ENCODE measurements at regions not wholly inside any gene's neighbourhood (a gene's known extent, or its start where the extent isn't known, plus 50 kb on each side); places are given as distances from the start of the nearest gene placed in this dataset.

DNA sequence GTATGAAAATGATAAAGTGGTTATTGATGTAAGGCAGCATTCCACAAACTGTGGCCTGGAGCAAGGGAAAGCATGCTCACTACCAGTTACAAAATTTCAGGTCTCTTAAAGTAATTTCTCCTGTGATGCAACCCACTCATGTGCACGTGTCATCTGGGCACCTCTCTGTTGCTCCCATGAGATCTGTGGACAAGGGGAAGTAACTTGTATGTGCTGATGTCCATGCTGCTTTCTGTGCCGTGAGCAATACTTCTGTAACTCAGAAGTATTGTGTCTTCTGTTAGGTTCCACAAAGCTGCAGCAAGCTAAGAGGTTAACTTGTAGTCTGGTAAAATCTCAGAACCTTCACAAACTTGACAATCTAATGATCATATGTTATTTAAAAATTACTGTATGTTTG is 930.0 kb upstream of the SLITRK6 start:
- no peaks in the 10 kb centered on the region for H3K36me3 ChIP-seq (ENCODE audit: control insufficient read depth in 2 of 3, insufficient read depth in 3 of 3, low read length in 3 of 3)
- FAIRE-seq (no peak), DNase-seq (no peak)
- no peaks in the 10 kb centered on the region for H3K27me3 ChIP-seq (ENCODE audit: control insufficient read depth, insufficient read depth, low read length)
- H3K9ac ChIP-seq (ENCODE audit: low read length in 3 of 3) = no peak overlapping the region
- intact Hi-C loops (cut with DNase I) = no loop called here
- H3K4me1 ChIP-seq (ENCODE audit: control insufficient read depth in 2 of 3, insufficient read depth in 2 of 3, low read depth in 1 of 3, low read length in 3 of 3) = no peaks in the 10 kb centered on the region
- TF ChIP-seq, protein P1, sequence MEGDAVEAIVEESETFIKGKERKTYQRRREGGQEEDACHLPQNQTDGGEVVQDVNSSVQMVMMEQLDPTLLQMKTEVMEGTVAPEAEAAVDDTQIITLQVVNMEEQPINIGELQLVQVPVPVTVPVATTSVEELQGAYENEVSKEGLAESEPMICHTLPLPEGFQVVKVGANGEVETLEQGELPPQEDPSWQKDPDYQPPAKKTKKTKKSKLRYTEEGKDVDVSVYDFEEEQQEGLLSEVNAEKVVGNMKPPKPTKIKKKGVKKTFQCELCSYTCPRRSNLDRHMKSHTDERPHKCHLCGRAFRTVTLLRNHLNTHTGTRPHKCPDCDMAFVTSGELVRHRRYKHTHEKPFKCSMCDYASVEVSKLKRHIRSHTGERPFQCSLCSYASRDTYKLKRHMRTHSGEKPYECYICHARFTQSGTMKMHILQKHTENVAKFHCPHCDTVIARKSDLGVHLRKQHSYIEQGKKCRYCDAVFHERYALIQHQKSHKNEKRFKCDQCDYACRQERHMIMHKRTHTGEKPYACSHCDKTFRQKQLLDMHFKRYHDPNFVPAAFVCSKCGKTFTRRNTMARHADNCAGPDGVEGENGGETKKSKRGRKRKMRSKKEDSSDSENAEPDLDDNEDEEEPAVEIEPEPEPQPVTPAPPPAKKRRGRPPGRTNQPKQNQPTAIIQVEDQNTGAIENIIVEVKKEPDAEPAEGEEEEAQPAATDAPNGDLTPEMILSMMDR (IDR thresholded peaks at IDR 0.05; ENCODE audit: borderline replicate concordance, extremely low read depth, insufficient read depth) = no peak
- H3K4me3 ChIP-seq (ENCODE audit: low read length in 3 of 3) = no peak overlapping the region
- H3K27ac ChIP-seq (ENCODE audit: low read depth in 2 of 2, low read length in 2 of 2) = no peak overlapping the region
- H3K9me3 ChIP-seq (ENCODE audit: control insufficient read depth in 2 of 3, insufficient read depth in 1 of 3, low read length in 3 of 3) = no peaks in the 10 kb centered on the region

GRCh38 chr13:86731987-86732386 is 932.8 kb upstream of the SLITRK6 start:
- H3K36me3 ChIP-seq (ENCODE audit: control insufficient read depth in 2 of 3, insufficient read depth in 3 of 3, low read length in 3 of 3) = no peaks in the 10 kb centered on the region
- H3K27ac ChIP-seq (ENCODE audit: low read depth in 2 of 2, low read length in 2 of 2) = no peak overlapping the region
- FAIRE-seq (no peak), DNase-seq (no peak)
- no peaks in the 10 kb centered on the region for H3K27me3 ChIP-seq (ENCODE audit: control insufficient read depth, insufficient read depth, low read length)
- H3K4me3 ChIP-seq (ENCODE audit: low read length in 3 of 3) = no peak overlapping the region
- H3K9me3 ChIP-seq (ENCODE audit: control insufficient read depth in 2 of 3, insufficient read depth in 1 of 3, low read length in 3 of 3) = no peaks in the 10 kb centered on the region
- no peaks in the 10 kb centered on the region for H3K4me1 ChIP-seq (ENCODE audit: control insufficient read depth in 2 of 3, insufficient read depth in 2 of 3, low read depth in 1 of 3, low read length in 3 of 3)
- TF ChIP-seq, protein P1 (IDR thresholded peaks at IDR 0.05; ENCODE audit: borderline replicate concordance, extremely low read depth, insufficient read depth) = no peak
- intact Hi-C loops (cut with DNase I) = no loop called here
- H3K9ac ChIP-seq (ENCODE audit: low read length in 3 of 3) = no peak overlapping the region

GRCh38 chr13:86737334-86737932 is 933.7 kb upstream of the SLITRK5 start:
- Histone ChIP-seq H3K4me3 (ENCODE audit: low read length in 3 of 3) (no peak overlapping the region), H3K4me1 (ENCODE audit: control insufficient read depth in 2 of 3, insufficient read depth in 2 of 3, low read depth in 1 of 3, low read length in 3 of 3) (no peaks in the 10 kb centered on the region), H3K27ac (ENCODE audit: low read depth in 2 of 2, low read length in 2 of 2) (no peak overlapping the region), H3K9me3 (ENCODE audit: control insufficient read depth in 2 of 3, insufficient read depth in 1 of 3, low read length in 3 of 3) (no peaks in the 10 kb centered on the region), H3K9ac (ENCODE audit: low read length in 3 of 3) (no peak overlapping the region), H3K27me3 (ENCODE audit: control insufficient read depth, insufficient read depth, low read length) (no peaks in the 10 kb centered on the region), H3K36me3 (ENCODE audit: control insufficient read depth in 2 of 3, insufficient read depth in 3 of 3, low read length in 3 of 3) (no peaks in the 10 kb centered on the region)
- no peak for DNase-seq
- TF ChIP-seq, protein P1 (IDR thresholded peaks at IDR 0.05; ENCODE audit: borderline replicate concordance, extremely low read depth, insufficient read depth) = no peak
- FAIRE-seq = no peak
- intact Hi-C loops (cut with DNase I) = no loop called here

DNA sequence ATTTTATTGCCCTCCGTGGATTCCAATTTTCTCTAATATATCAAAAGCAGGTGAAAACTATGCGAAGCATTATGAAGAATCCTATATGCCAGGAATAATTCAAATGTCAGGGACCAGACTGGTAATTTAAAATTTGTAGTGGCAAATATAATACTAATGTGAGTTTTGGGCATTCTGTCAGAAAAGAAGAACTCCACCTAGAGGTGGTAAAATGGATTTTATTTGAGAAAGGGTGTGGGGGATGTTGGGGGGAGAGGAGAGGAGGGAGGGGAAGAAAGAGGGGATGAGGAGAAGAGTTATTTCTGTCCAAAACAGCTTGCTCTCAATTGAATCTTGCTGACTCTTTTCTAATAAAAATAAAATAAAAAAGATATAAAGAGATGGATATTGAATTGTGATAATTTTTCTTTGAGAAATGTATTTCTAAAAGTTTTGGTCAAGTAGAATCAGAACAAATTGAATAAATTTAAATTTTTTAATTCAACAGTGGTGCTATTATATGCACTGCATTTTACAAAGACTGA is 929.3 kb upstream of the SLITRK5 start:
- TF ChIP-seq, protein P1 (IDR thresholded peaks at IDR 0.05; ENCODE audit: borderline replicate concordance, extremely low read depth, insufficient read depth) = no peak
- FAIRE-seq (no peak), DNase-seq (no peak)
- H3K4me3 ChIP-seq (ENCODE audit: low read length in 3 of 3) = no peak overlapping the region
- H3K4me1 ChIP-seq (ENCODE audit: control insufficient read depth in 2 of 3, insufficient read depth in 2 of 3, low read depth in 1 of 3, low read length in 3 of 3) = no peaks in the 10 kb centered on the region
- no peak overlapping the region for H3K9ac ChIP-seq (ENCODE audit: low read length in 3 of 3)
- intact Hi-C loops (cut with DNase I) = no loop called here
- H3K27ac ChIP-seq (ENCODE audit: low read depth in 2 of 2, low read length in 2 of 2) = no peak overlapping the region
- H3K9me3 ChIP-seq (ENCODE audit: control insufficient read depth in 2 of 3, insufficient read depth in 1 of 3, low read length in 3 of 3) = no peaks in the 10 kb centered on the region
- no peaks in the 10 kb centered on the region for H3K36me3 ChIP-seq (ENCODE audit: control insufficient read depth in 2 of 3, insufficient read depth in 3 of 3, low read length in 3 of 3)
- no peaks in the 10 kb centered on the region for H3K27me3 ChIP-seq (ENCODE audit: control insufficient read depth, insufficient read depth, low read length)

Data from kidney (tissue), 13 donors.